ENCODE measurements at regions not wholly inside any gene's neighbourhood (a gene's known extent, or its start where the extent isn't known, plus 50 kb on each side); places are given as distances from the start of the nearest gene placed in this dataset.

GRCh38 chrX:120016068-120016441 is 61.4 kb downstream of the RHOXF2B start:
- ChIA-PET CTCF (ENCODE audit: partially characterized antibody) (interaction anchor here (0.7 kb wide), 1 partner anchor 128 kb away, joined by 4 read pairs; no protein-coding TSS in a partner anchor), POLR2A (ENCODE audit: partially characterized antibody) (interaction anchor here (1.8 kb wide), 1 partner anchor 16 kb away, joined by 5 read pairs; no protein-coding TSS in a partner anchor)
- FAIRE-seq, result no peak
- Histone ChIP-seq H3K56ac (replicated peaks; ENCODE audit: insufficient read length, low read depth, low read length) (no peak overlapping the region), H3K4me2 (ENCODE audit: insufficient read depth in 1 of 2, low read depth in 2 of 2, low read length in 2 of 2) (peak overlapping the region; percentile 80 to 83), H2AFZ (ENCODE audit: low read length) (no peak overlapping the region), H3K23me2 (ENCODE audit: low read depth, low read length) (peaks cover 4% of the 10 kb centered on the region; the same call in 1 of the 2 replicates), H3K9ac (replicated peaks in 1 of 4; ENCODE audit: extremely low read depth in 1 of 4, low read depth in 3 of 4, low read length in 3 of 4) (no peak overlapping the region), H2BK12ac (ENCODE audit: low read depth, low read length) (no peak overlapping the region), H3K4ac (replicated peaks; ENCODE audit: insufficient read length, low read depth, low read length) (no peak overlapping the region), H2BK5ac (ENCODE audit: low read depth, low read length) (no peak overlapping the region), H3K27ac (ENCODE audit: low read depth, low read length) (no peak overlapping the region), H3K27me3 (replicated peaks in 1 of 4; ENCODE audit: control insufficient read depth in 3 of 4, extremely low read depth in 1 of 4, insufficient read depth in 3 of 4, low read length in 3 of 4) (peaks cover 34 to 61% (median 48%) of the 10 kb centered on the region in 4 experiments), H4K8ac (ENCODE audit: extremely low read depth, insufficient read depth, low read length) (no peak overlapping the region), H3K36me3 (ENCODE audit: control insufficient read depth in 2 of 4, insufficient read depth in 4 of 4, low read length in 3 of 4) (no peaks in the 10 kb centered on the region), H3K23ac (ENCODE audit: insufficient read length) (no peak overlapping the region), H4K20me1 (replicated peaks in 1 of 2; ENCODE audit: control insufficient read depth in 1 of 2, insufficient read depth in 2 of 2, low read length in 2 of 2) (peaks cover 0 to 3% of the 10 kb centered on the region in 2 experiments), H3K79me2 (ENCODE audit: control insufficient read depth in 1 of 2, insufficient read depth in 2 of 2, low read length in 2 of 2) (no peaks in the 10 kb centered on the region), H4K91ac (replicated peaks; ENCODE audit: insufficient read length, low read length) (no peak overlapping the region), H2BK20ac (ENCODE audit: low read length) (no peak overlapping the region), H3K14ac (ENCODE audit: insufficient read length) (no peak overlapping the region), H3K18ac (ENCODE audit: extremely low read depth, low read length) (no peak overlapping the region), H3K9me3 (ENCODE audit: insufficient read depth in 2 of 2, low read depth in 1 of 2, low read length in 1 of 2) (no peaks in the 10 kb centered on the region), H3K4me1 (replicated peaks in 1 of 4; ENCODE audit: control insufficient read depth in 3 of 4, insufficient read depth in 4 of 4, low read length in 3 of 4) (peaks cover 0 to 9% (median 0%) of the 10 kb centered on the region in 4 experiments; a peak in 6 of 7 replicates), H2BK120ac (replicated peaks; ENCODE audit: low read depth, low read length) (no peak overlapping the region), H2AK5ac (ENCODE audit: low read depth, low read length) (no peak overlapping the region), H3K79me1 (ENCODE audit: low read depth, low read length) (no peaks in the 10 kb centered on the region), H4K5ac (ENCODE audit: insufficient read length, low read depth, low read length) (no peak overlapping the region), H3K4me3 (ENCODE audit: extremely low read depth in 1 of 4, insufficient read depth in 2 of 4, low read depth in 3 of 4, low read length in 4 of 4) (peak overlapping the region; percentile 21 to 61 (median 28); a peak in 7 of 8 replicates), H2BK15ac (ENCODE audit: low read length) (no peak overlapping the region)
- TF ChIP-seq SUZ12 (IDR thresholded peaks at IDR 0.05; ENCODE audit: low read length), result peak; percentile 55; the same call in 1 of the 2 replicates
- TF ChIP-seq CTCF (IDR thresholded peaks at IDR 0.05; ENCODE audit: control extremely low read depth in 1 of 3, insufficient read depth in 1 of 3, low read depth in 1 of 3, low read length in 3 of 3), result no peak
- TF ChIP-seq EZH2 (IDR thresholded peaks at IDR 0.05; ENCODE audit: low read depth, low read length, severe bottlenecking), result peak; percentile 54
- no peak for TF ChIP-seq RFX5 (IDR thresholded peaks at IDR 0.05; ENCODE audit: borderline replicate concordance, low read depth, low read length)
- no peak for TF ChIP-seq BACH1 (IDR thresholded peaks at IDR 0.05; ENCODE audit: low read length)
- DNase-seq (ENCODE audit: low read depth in 1 of 2, low spot score in 2 of 2), result no peak
- WGBS, 2 experiments (ENCODE audit: extremely low coverage in 1 of 2, insufficient coverage in 1 of 2, insufficient read length in 1 of 2, insufficient replicate concordance in 2 of 2, low coverage in 1 of 2, low lambda C conversion rate in 2 of 2, missing lambda C conversion rate in 1 of 2), result 9% methylated on average over 6 of the region's 11 CpGs; no CpG with 5 or more reads in 1 of the 2 experiments

Data from H1 (cell line).